Right lobe of liver (tissue), 4 donors: ENCODE measurements at regions not wholly inside any gene's neighbourhood (a gene's known extent, or its start where the extent isn't known, plus 50 kb on each side); places are given as distances from the start of the nearest gene placed in this dataset.

Source experiments
- POLR2A ChIP-seq: fragments of 450-650 bp; IDR thresholded peaks from one replicate; pipeline ENCODE4 v1.6.1; 2017; ENCODE audit warnings: antibody characterized with exemption, mild to moderate bottlenecking
- TF ChIP-seq, protein P1 (sequence below), 4 donors: fragments of 200-600 bp in 3 of 4; fragments of 450-650 bp in 1 of 4; IDR thresholded peaks; one replicate each; pipeline versions ENCODE4 v1.5.1 to v1.8.0; 2016 to 2022; ENCODE audit warnings: antibody characterized with exemption in 4 of 4, mild to moderate bottlenecking in 2 of 4
- donor health status: DM: no; HTN: no; CAD: no.
- donor health status: DM: no; HTN: no; CAD: no.
- donor health status: DM: no; HTN: yes; CAD: no.

GRCh38 chr1:102239247-102239646, 242.5 kb upstream of the OLFM3 start:
- TF ChIP-seq, protein P1, sequence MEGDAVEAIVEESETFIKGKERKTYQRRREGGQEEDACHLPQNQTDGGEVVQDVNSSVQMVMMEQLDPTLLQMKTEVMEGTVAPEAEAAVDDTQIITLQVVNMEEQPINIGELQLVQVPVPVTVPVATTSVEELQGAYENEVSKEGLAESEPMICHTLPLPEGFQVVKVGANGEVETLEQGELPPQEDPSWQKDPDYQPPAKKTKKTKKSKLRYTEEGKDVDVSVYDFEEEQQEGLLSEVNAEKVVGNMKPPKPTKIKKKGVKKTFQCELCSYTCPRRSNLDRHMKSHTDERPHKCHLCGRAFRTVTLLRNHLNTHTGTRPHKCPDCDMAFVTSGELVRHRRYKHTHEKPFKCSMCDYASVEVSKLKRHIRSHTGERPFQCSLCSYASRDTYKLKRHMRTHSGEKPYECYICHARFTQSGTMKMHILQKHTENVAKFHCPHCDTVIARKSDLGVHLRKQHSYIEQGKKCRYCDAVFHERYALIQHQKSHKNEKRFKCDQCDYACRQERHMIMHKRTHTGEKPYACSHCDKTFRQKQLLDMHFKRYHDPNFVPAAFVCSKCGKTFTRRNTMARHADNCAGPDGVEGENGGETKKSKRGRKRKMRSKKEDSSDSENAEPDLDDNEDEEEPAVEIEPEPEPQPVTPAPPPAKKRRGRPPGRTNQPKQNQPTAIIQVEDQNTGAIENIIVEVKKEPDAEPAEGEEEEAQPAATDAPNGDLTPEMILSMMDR (IDR thresholded peaks at IDR 0.05) = no peak
- no peak for TF ChIP-seq POLR2A
